Esophagus (tissue), 2 donors: ENCODE measurements at regions not wholly inside any gene's neighbourhood (a gene's known extent, or its start where the extent isn't known, plus 50 kb on each side); places are given as distances from the start of the nearest gene placed in this dataset.

Experiments
- H3K27ac ChIP-seq, 2 donors: one replicate each; pipeline ENCODE4 v1.5.1; 2013; ENCODE audit warnings: low read depth in 2 of 2, mild to moderate bottlenecking in 2 of 2, inconsistent platforms in 1 of 2, low read length in 1 of 2, moderate library complexity in 1 of 2
- H3K27me3 ChIP-seq, 2 donors: one replicate each; pipeline ENCODE4 v1.6.1; 2013; ENCODE audit warnings: low read length in 2 of 2, control low read depth in 1 of 2, mild to moderate bottlenecking in 1 of 2; ENCODE audit not compliant: insufficient read depth in 2 of 2, control insufficient read depth in 1 of 2
- H3K36me3 ChIP-seq, 2 donors: one replicate each; pipeline ENCODE4 v1.6.1; 2013; ENCODE audit warnings: low read length in 1 of 2; ENCODE audit not compliant: control insufficient read depth in 2 of 2, insufficient read depth in 2 of 2
- H3K4me1 ChIP-seq, 2 donors: one replicate each; pipeline ENCODE4 v1.6.1; 2013; ENCODE audit warnings: low read length in 1 of 2; ENCODE audit not compliant: control insufficient read depth in 2 of 2, insufficient read depth in 2 of 2
- H3K4me3 ChIP-seq, 2 donors: one replicate each; pipeline ENCODE4 v1.5.1; 2013; ENCODE audit warnings: low read length in 2 of 2, mild to moderate bottlenecking in 2 of 2, low read depth in 1 of 2, moderate library complexity in 1 of 2
- H3K9me3 ChIP-seq, 2 donors: one replicate each; pipeline ENCODE4 v1.6.1; 2013; ENCODE audit warnings: mild to moderate bottlenecking in 2 of 2, low read depth in 1 of 2, low read length in 1 of 2, moderate library complexity in 1 of 2; ENCODE audit not compliant: control insufficient read depth in 2 of 2, insufficient read depth in 1 of 2
- WGBS, 2 donors: extraction: QIAGEN DNeasy Blood & Tissue Kit; methylation state at CpG; one replicate each; pipeline ENCODE4 v1.1.7; 2013; 5-methylcytosine and 5-hydroxymethylcytosine counted together
- donor health status: healthy with polysubstance abuse.
- donor health status: Bipolar disorder and iron deficiency.

DNA sequence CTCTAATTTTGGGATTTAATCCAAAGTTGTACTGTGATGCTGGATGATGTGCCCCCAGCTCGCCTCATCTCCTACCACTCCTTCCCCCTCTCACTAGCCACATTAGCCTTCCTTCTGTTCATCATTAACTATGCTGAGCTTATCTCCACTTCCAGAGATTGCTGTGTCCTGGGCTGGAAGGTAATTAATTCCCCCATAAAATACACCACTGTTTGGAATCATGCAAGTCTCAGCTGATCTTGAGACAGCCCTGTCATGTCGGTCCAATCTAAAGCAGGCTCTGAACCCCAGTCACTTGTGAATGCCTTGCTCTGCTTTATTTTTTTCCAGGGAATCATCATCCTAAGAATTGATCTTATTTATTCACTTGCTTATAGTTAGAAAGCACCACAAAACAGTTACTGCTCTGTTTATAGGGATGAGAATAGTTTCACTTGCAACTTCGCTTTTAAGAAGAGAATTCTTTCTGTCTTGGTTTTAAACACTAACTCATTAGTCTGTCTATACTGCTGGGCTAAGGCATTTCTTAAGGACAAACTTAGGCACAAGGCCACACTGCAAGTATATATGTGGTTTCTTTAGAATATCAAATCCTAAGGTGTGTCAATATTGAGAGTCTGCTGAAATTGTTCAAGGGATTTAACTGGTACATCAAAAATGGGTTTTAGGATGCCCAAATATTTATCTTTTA lies 341.1 kb upstream of the SEMA3A start:
- no peaks in the 10 kb centered on the region for H3K36me3 ChIP-seq
- no peaks in the 10 kb centered on the region for H3K27me3 ChIP-seq
- H3K27ac ChIP-seq, result no peak overlapping the region
- no peaks in the 10 kb centered on the region for H3K9me3 ChIP-seq
- 46 to 78% methylated on average over 3 of the region's 3 CpGs for WGBS, 2 donors
- no peak overlapping the region for H3K4me3 ChIP-seq
- H3K4me1 ChIP-seq, result no peaks in the 10 kb centered on the region

DNA sequence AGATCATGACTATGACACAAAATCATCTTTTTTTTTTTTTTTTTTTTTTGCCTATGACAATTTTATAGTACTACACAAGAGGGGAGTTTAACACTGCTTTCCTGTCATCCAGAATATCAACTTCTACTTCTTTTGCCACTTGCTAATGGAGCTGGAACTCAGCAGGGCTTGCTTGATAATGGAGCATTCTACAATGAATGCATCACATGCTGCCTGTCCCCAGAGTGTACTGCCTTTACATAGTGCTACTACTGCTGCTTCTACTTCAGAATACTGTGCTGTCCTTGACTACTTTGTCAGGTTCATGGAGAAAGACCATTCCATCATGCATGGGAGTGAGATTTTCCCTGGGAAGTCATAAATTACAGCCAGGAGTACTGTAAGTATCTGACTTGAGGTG lies 338.6 kb upstream of the SEMA3A start:
- no peaks in the 10 kb centered on the region for H3K4me1 ChIP-seq
- H3K27me3 ChIP-seq, result no peaks in the 10 kb centered on the region
- no peak overlapping the region for H3K4me3 ChIP-seq
- no peak overlapping the region for H3K27ac ChIP-seq
- H3K36me3 ChIP-seq, result no peaks in the 10 kb centered on the region
- H3K9me3 ChIP-seq, result no peaks in the 10 kb centered on the region

DNA sequence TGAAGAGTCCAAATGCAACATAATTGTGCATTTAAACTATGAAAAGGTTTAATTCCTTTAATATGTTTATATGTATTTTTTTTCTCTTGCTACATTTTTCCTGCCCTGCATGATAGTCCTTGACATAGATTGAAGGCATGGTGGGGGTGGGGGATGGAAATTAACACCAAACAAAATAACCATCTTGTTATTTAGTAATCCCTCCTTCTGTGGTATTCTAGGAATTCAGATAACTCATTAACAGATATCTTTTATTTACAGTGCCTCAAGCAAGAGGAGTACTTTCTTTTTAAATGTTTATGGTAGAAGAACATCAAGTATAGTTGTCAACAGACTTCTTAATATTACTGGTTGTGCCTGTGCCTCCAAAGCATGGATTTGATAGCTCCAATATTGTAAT lies 337.6 kb upstream of the SEMA3A start:
- Histone ChIP-seq H3K9me3 (no peaks in the 10 kb centered on the region), H3K27me3 (no peaks in the 10 kb centered on the region), H3K36me3 (no peaks in the 10 kb centered on the region), H3K4me3 (no peak overlapping the region), H3K4me1 (no peaks in the 10 kb centered on the region), H3K27ac (no peak overlapping the region)

DNA sequence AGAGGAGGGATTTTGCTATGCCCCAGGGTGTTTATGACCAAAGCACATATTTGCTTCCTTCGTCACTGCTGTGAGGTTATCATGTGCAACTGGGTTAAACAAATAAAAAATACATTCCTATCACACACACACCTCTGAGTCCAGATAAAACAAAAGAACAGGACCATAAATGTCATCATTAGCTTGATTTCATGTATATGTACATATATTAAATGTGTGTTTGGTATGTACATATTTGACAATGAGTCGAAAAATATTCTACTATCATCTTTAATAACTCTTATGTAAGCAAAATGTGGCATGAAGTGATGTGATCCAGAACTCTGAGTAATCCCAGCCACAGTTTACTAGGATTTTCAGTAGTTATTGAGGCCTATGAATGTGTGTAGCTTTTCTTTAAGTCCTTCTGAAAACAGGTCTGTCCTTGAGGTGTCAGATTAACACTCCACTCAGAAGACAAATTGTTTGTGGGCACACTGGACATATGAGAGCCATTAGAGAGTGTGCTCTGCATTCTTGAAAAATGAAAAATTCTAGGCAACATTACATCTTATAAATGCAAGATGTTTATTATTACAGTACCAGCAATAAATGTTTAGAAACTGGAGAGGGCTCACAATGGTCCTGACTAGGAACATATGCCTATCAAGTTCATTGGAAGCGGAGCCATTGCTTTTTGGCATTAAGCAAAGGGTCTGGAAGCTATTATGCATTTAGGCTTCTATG lies 335.1 kb upstream of the SEMA3A start:
- Histone ChIP-seq H3K4me3 (no peak overlapping the region), H3K27me3 (no peaks in the 10 kb centered on the region), H3K4me1 (no peaks in the 10 kb centered on the region), H3K27ac (no peak overlapping the region), H3K36me3 (no peaks in the 10 kb centered on the region), H3K9me3 (no peaks in the 10 kb centered on the region)
- 54 to 60% methylated on average over 3 of the region's 3 CpGs for WGBS, 2 donors

DNA sequence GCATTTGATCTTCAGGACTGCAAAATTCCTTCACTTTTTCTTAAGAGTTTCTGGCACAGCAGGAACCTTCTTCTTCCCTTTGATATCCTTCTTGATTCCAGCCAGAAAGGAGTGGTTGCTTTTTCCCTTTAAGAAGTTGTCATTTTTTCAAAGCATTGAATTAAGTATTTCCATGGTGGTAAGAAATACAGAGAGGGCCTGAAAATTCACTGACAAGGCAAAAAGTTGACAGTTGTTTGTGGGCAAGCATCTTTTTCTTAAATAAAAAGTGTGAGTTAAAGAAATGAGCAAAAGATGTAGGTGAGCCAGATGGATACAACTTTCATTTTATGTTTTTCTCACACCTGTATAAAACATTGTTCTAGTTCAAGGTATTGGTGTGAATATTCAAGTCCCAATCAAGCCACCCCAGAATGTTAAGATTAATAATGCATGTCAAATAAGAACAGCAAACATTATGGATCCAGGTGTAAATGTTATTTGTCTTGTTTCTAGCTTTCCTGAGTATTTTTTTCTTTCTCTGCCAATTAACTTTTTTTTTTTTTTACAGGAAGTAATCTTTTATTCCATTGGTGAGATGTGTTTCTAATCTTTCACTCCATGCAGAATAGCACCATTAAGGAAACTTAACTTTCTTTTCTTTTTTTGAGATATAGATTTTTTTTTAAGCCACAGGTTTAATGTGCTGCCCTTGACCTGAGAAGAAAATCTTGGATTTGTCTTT lies 334.3 kb upstream of the SEMA3A start:
- H3K27ac ChIP-seq, result no peak overlapping the region
- H3K9me3 ChIP-seq, result no peaks in the 10 kb centered on the region
- H3K27me3 ChIP-seq, result no peaks in the 10 kb centered on the region
- no peak overlapping the region for H3K4me3 ChIP-seq
- H3K4me1 ChIP-seq, result no peaks in the 10 kb centered on the region
- no peaks in the 10 kb centered on the region for H3K36me3 ChIP-seq

DNA sequence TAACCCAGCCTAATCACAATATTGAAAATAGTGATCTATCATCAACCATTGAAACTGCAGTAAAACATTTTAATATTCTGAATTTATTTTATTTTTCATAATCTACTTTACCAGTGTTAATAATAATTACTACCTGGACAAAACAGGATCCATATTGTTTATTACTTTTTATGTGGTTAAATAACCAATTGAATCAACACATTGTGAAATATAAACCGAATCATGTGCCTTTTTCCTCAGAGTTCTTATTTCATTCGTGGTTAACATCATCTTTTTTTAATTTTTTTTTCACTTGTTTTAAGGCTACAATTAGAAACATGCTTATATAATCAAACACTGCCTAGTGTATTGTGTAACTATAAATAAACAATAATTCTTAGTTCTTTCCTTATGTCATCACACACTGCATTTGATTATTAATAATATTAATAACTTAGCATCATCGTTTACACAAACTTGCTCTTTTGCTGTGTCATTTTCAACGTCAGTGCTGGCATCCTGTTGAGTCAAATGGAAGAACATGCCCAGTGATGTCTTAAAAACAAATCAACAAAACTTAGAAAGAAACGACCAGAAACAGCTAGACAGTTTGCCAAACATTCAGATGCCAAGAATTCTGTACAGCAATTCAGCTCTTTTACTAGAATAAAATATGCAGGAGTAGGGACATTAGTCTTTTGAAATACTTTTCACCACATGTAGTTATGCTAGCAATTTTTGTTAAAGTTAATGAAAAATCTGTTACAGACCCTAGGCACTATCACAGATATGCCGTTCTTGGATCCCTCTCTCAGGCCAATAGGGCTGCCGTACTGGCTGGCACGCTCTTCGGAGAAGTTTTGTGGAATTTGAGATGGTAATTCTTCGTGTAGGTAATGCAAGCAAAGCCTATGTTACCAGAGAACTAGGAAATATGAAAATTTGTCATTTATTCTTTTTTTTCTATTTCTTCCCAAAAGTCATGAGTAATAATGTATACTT lies 330.4 kb upstream of the SEMA3A start:
- Histone ChIP-seq H3K4me1 (no peaks in the 10 kb centered on the region), H3K4me3 (no peak overlapping the region), H3K36me3 (no peaks in the 10 kb centered on the region), H3K27ac (no peak overlapping the region), H3K9me3 (no peaks in the 10 kb centered on the region), H3K27me3 (no peaks in the 10 kb centered on the region)
- 57 to 64% methylated on average over 10 of the region's 10 CpGs for WGBS, 2 donors

DNA sequence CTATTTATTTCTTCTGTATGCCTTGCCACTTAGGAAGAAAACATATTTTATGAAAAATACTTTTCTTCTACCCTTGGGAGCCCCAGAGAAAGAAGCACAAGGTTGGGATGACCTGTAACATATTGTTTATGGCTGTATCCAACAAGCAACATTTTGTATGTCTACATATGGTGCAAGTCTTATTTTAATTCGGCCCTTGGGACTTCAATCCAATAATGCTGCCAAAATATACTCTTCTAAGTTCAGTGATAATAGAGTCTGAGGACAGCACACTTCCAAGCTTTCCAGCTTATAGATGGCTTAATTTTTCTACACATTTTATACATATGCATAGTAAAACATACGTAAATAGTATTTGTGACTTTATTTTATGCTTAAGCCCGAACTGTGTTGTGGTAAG lies 318.5 kb upstream of the SEMA3A start:
- Histone ChIP-seq H3K27me3 (no peaks in the 10 kb centered on the region), H3K27ac (no peak overlapping the region), H3K36me3 (no peaks in the 10 kb centered on the region), H3K4me1 (peaks cover 0 to 3% of the 10 kb centered on the region in 2 donors), H3K4me3 (no peak overlapping the region), H3K9me3 (no peaks in the 10 kb centered on the region)
- 76 to 81% methylated on average over 3 of the region's 3 CpGs for WGBS, 2 donors

DNA sequence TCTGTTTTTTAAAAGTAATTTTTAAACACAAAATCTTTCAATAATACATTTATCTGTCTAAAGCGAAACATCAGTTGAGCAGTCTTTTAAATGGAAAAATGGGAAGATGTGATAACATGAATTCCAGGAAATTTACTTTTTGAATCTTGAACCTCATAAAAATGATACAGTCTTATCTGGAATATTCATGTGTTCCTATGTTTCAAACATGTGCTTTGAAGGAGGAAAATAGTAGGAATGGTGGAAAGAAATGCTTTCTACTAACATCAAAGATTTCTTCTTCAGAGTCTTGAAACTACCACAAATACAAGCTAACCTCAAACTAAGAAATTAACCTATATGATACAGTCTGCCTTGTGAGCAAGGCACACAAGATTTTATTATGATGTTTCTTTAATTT lies 317.5 kb upstream of the SEMA3A start:
- Histone ChIP-seq H3K27ac (no peak overlapping the region), H3K27me3 (no peaks in the 10 kb centered on the region), H3K4me3 (no peak overlapping the region), H3K36me3 (no peaks in the 10 kb centered on the region), H3K4me1 (peaks cover 0 to 3% of the 10 kb centered on the region in 2 donors), H3K9me3 (no peaks in the 10 kb centered on the region)
- 96 to 99% methylated on average over 1 of the region's 1 CpG for WGBS, 2 donors

DNA sequence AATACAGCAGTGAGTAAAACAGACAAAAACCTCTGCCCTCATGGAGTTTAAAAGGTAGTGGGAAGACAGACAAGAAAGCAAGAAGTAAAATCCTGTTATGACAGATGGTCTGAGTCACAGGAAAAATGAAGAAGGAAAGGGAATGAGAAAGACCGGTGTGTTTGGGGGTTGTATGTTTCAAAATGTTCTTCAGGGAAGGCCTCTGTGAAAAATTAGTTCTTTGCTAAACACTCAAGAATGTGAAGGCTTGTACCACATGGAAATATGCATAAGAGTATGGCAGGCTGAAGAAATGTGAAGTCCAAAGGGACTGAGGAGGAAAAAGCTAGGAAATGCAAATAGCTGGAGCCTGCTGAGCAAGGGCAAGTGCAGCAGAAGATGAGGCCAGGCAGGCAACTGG lies 315.9 kb upstream of the SEMA3A start:
- Histone ChIP-seq H3K4me1 (peaks cover 0 to 3% of the 10 kb centered on the region in 2 donors), H3K4me3 (no peak overlapping the region), H3K27ac (no peak overlapping the region), H3K27me3 (no peaks in the 10 kb centered on the region), H3K9me3 (no peaks in the 10 kb centered on the region), H3K36me3 (no peaks in the 10 kb centered on the region)
- WGBS, 2 donors, result 60% methylated on average over 1 of the region's 1 CpG
